BE2C (cell line): ENCODE measurements at regions not wholly inside any gene's neighbourhood (a gene's known extent, or its start where the extent isn't known, plus 50 kb on each side); places are given as distances from the start of the nearest gene placed in this dataset.

ENCODE experiments used
- DNase-seq: peaks from one replicate; pipeline ENCODE4 v3.0.0-alpha.2; 2020
- H3K27me3 ChIP-seq: fragments of 250-450 bp; sonication (Bioruptor Pico); 2 replicates; pipeline ENCODE4 v1.5.1; 2020; ENCODE audit warnings: mild to moderate bottlenecking
- H3K36me3 ChIP-seq: fragments of 250-450 bp; sonication (Bioruptor Pico); 2 replicates; pipeline ENCODE4 v1.5.1; 2020; ENCODE audit warnings: mild to moderate bottlenecking
- H3K4me1 ChIP-seq: fragments of 250-450 bp; sonication (Bioruptor Pico); 2 replicates; pipeline ENCODE4 v1.5.1; 2020
- H3K4me3 ChIP-seq: 2 replicates; pipeline ENCODE4 v1.5.1; 2011; ENCODE audit warnings: low read depth, low read length
- H3K9me3 ChIP-seq: fragments of 250-450 bp; sonication (Bioruptor Pico); 2 replicates; pipeline ENCODE4 v1.5.1; 2020
- TF ChIP-seq, protein P1 (sequence below): IDR thresholded peaks from 2 replicates; pipeline ENCODE4 v1.5.1; 2012; ENCODE audit warnings: mild to moderate bottlenecking, low read depth, low read length

DNA sequence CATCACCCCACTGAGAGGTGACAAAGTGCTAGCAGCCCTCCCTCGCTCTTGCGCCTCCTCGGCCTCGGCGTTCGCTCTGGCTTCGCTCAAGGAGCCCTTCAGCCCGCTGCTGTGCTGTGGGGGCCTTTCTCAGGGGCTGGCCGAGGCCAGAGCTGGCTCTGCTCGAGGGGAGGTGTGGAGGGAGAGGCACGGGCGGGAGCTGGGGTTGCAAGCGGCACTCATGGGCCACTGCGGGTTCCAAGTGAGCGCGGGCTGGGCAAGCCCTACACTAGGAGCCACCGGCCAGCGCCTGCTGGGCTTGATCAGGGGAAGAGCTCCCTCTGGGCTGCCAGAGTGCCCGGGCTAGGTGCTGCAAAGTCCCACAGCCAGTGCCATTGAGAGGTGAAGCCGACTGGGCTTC is 964.8 kb upstream of the GJE1 start:
- Histone ChIP-seq H3K4me1 (no peaks in the 10 kb centered on the region), H3K27me3 (no peaks in the 10 kb centered on the region)
- TF ChIP-seq, protein P1, sequence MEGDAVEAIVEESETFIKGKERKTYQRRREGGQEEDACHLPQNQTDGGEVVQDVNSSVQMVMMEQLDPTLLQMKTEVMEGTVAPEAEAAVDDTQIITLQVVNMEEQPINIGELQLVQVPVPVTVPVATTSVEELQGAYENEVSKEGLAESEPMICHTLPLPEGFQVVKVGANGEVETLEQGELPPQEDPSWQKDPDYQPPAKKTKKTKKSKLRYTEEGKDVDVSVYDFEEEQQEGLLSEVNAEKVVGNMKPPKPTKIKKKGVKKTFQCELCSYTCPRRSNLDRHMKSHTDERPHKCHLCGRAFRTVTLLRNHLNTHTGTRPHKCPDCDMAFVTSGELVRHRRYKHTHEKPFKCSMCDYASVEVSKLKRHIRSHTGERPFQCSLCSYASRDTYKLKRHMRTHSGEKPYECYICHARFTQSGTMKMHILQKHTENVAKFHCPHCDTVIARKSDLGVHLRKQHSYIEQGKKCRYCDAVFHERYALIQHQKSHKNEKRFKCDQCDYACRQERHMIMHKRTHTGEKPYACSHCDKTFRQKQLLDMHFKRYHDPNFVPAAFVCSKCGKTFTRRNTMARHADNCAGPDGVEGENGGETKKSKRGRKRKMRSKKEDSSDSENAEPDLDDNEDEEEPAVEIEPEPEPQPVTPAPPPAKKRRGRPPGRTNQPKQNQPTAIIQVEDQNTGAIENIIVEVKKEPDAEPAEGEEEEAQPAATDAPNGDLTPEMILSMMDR, result no peak

DNA sequence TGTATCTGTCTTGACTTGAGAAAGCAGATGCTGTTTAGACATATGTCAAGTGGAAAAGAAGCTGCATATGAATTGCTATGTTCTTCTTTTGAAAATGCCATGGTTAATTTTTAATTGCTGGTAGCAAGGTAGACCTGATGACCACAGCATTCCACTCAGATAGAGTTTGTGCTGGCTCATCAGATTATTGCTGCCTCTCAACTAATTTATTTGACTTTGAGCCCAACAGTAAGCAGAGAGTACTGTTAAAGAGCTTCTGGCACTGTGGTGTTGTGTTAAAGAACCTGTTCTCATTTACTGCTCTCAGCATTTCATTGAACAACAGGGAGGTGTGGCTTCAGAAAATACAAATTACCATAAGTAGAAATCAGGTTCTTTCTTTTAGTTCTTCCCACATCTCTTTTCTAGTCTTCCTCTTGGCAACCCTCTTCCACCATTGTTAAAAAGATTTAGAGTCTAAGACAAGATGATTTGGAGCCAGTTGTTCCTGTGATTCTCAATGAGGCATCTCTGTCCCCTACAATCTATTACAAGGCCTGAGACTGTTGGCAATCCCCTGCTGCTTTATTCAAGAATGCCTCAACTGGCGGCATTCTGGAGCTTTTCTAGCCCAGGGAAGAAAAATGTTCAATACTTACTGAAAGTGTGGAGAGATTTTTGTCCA is 967.6 kb upstream of the GJE1 start:
- no peak for DNase-seq
- Histone ChIP-seq H3K36me3 (no peaks in the 10 kb centered on the region), H3K4me3 (no peak overlapping the region), H3K4me1 (no peaks in the 10 kb centered on the region), H3K27me3 (no peaks in the 10 kb centered on the region), H3K9me3 (no peaks in the 10 kb centered on the region)
- TF ChIP-seq, protein P1, result no peak

More for the DNA sequence above, 964.8 kb upstream of the GJE1 start:
- H3K36me3 ChIP-seq, result no peaks in the 10 kb centered on the region
- H3K9me3 ChIP-seq, result no peaks in the 10 kb centered on the region
- no peak for DNase-seq
- H3K4me3 ChIP-seq, result no peak overlapping the region

DNA sequence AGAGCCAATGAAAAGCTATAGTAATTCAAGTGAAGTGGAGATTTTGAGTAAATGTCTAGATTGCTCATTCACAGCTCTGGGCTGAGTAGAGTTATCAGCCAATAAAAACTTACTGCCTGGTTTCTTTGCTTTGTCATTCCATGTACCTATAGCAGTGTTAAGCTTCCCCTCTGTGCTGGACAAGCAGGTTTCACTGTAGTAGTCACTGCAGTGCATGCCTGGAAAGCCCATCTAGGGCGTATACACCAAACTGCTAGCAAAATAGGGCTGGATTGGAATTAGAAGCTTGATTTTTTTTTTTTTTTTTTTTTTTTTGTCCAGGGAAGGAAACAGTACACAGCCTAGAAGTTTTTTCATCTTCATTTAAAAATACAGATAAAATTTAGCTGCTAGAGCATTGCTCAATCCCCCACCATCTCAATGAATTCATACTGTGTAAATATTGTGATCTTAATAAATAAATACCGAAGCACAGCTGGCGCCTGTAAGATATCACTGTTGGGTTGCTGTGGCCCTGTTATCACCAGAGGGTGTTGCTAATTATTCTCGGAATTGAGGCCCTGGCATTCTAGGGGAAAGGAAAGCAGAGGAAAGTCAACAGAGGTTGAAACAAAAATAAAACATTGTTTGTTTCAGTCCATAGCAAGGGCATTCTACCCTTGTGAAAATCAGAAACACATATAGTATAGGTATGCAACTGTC is 968.5 kb upstream of the GJE1 start:
- no peak for DNase-seq
- Histone ChIP-seq H3K4me1 (no peaks in the 10 kb centered on the region), H3K4me3 (no peak overlapping the region), H3K27me3 (no peaks in the 10 kb centered on the region), H3K9me3 (no peaks in the 10 kb centered on the region), H3K36me3 (no peaks in the 10 kb centered on the region)
- TF ChIP-seq, protein P1, result no peak

DNA sequence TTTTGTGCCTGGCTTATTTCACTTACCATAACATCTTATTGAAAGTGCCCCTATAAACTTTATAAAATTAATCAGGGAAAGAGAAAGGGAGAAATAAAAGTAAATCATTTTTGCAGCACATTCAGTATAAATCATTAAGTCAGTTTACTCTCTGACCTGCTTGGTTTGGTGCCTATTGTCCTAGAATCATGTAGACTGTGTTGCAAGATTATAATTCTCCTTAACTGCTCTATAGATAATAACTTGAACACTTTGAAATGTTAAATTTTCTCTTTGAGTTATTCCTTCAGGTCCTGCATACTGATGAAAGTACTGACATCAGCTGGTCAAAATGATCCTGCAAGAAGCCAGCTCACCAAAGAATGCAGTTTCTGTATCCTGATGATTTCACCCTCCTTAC is 969.6 kb upstream of the GJE1 start:
- no peaks in the 10 kb centered on the region for H3K9me3 ChIP-seq
- no peaks in the 10 kb centered on the region for H3K36me3 ChIP-seq
- no peaks in the 10 kb centered on the region for H3K27me3 ChIP-seq
- no peaks in the 10 kb centered on the region for H3K4me1 ChIP-seq
- DNase-seq, result no peak
- H3K4me3 ChIP-seq, result no peak overlapping the region
- TF ChIP-seq, protein P1, result no peak

DNA sequence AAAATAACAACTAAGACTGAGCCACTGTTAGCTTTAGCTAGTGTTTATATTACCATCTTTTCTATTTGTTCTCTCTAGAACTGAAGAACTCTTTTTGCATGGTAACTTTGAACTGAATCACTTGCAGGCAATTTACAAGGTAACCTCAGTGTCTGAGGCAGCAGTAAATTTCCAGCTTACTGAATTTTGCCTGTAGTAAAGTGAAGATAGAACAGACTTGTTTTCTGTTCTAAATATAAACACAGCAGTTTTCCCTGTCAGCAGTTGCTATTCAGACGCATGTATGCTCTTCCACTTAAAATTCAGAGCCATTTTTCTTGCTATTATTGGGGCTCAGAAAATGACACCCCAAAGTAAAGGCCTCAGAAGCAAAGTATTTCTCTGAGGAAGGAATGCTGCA is 974.0 kb upstream of the GJE1 start:
- H3K36me3 ChIP-seq, result no peaks in the 10 kb centered on the region
- H3K4me1 ChIP-seq, result no peaks in the 10 kb centered on the region
- H3K9me3 ChIP-seq, result no peaks in the 10 kb centered on the region
- DNase-seq, result no peak
- no peaks in the 10 kb centered on the region for H3K27me3 ChIP-seq
- TF ChIP-seq, protein P1, result no peak
- H3K4me3 ChIP-seq, result no peak overlapping the region

DNA sequence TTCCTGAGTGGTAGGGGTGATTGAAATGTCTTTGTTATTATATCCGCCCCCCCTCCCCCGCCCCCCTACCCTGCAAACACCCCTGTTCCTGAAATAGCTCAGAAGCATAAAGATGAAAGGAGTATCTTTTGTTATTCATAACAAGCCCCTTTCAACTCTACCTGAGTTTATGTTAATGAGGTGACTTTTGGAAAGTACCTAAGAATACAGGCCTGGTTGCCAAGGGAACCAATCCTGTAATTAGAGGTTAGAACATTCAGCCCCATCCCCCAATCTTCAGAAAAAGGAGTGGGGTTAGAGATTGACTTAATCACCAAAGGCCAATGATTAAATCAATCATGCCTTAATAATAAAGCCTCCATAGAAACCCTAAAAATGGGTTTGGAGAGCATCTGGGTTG is 979.2 kb upstream of the GJE1 start:
- TF ChIP-seq, protein P1, result no peak

More for the DNA sequence above, 979.2 kb upstream of the GJE1 start:
- Histone ChIP-seq H3K4me1 (no peaks in the 10 kb centered on the region), H3K4me3 (no peak overlapping the region), H3K36me3 (no peaks in the 10 kb centered on the region), H3K27me3 (no peaks in the 10 kb centered on the region), H3K9me3 (no peaks in the 10 kb centered on the region)
- no peak for DNase-seq
